Ovary (tissue), 3 donors: ENCODE measurements at regions not wholly inside any gene's neighbourhood (a gene's known extent, or its start where the extent isn't known, plus 50 kb on each side); places are given as distances from the start of the nearest gene placed in this dataset.

ENCODE experiments used
- EP300 ChIP-seq: sonication (generic); formaldehyde crosslinking; IDR thresholded peaks from one replicate; pipeline ENCODE4 v1.6.1; 2017; ENCODE audit warnings: antibody characterized with exemption
- POLR2A ChIP-seq: fragments of 450-650 bp; IDR thresholded peaks from one replicate; pipeline ENCODE4 v1.6.1; 2017; ENCODE audit warnings: antibody characterized with exemption, mild to moderate bottlenecking, moderate library complexity
- TF ChIP-seq, protein P1 (sequence below), 3 donors: fragments of 450-650 bp in 2 of 3; fragments of 200-600 bp in 1 of 3; IDR thresholded peaks; one replicate each; pipeline versions ENCODE4 v1.5.1 to v1.8.0; 2016 to 2022; ENCODE audit warnings: antibody characterized with exemption in 3 of 3, mild to moderate bottlenecking in 1 of 3
- donor health status: DM: no; HTN: no; CAD: no.

DNA sequence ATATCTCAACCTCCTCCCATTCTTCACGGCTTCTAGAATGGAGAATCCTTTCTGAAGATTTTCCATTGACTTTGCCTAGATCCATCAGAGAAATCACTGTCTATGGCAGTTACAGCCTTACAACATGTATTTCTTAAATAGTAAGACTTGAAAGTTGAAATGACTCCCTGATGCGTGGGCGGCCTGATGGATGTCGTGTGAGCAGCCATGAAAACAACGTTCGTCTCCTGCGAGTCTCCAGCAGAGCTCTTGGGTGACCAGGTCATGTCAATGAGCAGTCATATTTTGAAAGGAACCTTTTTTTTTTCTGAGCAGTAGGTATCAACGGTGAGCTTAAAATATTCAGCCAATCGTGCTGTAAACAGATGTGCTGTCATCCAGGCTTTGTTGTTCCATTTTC is 139.9 kb upstream of the C14orf180 start:
- TF ChIP-seq, protein P1, sequence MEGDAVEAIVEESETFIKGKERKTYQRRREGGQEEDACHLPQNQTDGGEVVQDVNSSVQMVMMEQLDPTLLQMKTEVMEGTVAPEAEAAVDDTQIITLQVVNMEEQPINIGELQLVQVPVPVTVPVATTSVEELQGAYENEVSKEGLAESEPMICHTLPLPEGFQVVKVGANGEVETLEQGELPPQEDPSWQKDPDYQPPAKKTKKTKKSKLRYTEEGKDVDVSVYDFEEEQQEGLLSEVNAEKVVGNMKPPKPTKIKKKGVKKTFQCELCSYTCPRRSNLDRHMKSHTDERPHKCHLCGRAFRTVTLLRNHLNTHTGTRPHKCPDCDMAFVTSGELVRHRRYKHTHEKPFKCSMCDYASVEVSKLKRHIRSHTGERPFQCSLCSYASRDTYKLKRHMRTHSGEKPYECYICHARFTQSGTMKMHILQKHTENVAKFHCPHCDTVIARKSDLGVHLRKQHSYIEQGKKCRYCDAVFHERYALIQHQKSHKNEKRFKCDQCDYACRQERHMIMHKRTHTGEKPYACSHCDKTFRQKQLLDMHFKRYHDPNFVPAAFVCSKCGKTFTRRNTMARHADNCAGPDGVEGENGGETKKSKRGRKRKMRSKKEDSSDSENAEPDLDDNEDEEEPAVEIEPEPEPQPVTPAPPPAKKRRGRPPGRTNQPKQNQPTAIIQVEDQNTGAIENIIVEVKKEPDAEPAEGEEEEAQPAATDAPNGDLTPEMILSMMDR (IDR thresholded peaks at IDR 0.05): no peak
- TF ChIP-seq POLR2A (no peak), EP300 (no peak)
